Transverse colon (tissue), 3 donors: ENCODE measurements at regions not wholly inside any gene's neighbourhood (a gene's known extent, or its start where the extent isn't known, plus 50 kb on each side); places are given as distances from the start of the nearest gene placed in this dataset.

ENCODE experiments used
- POLR2A ChIP-seq: fragments of 450-650 bp; IDR thresholded peaks from one replicate; pipeline ENCODE4 v1.6.1; 2016; ENCODE audit warnings: antibody characterized with exemption, mild to moderate bottlenecking, moderate library complexity
- POLR2AphosphoS5 ChIP-seq, 3 donors: sonication (generic); formaldehyde crosslinking; IDR thresholded peaks; one replicate each; pipeline ENCODE4 v1.6.1; 2016; ENCODE audit warnings: antibody characterized with exemption in 3 of 3

DNA sequence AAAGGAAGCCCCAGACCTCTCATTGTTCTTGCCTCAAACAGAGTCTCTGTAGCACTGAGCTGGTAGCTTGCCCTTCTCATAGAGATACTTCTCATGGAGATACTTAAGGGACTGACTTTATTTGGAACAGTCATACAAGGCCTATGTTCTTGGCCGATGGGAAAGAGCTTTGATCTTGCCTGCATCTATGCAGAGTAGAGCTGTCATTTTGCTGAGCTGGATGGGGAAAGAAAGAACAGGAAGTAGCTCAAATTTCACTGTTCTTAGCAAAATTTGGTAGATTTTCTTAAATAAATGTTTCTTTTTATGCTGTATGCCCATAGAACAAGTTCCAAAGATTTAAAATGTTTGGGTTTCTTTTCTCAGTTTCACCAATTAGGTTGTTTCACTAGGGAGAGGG lies 119.3 kb upstream of the SEC61G start:
- TF ChIP-seq POLR2A (no peak), POLR2AphosphoS5 (IDR thresholded peaks at IDR 0.05) (no peak)
